SK-N-SH (cell line): ENCODE measurements at regions not wholly inside any gene's neighbourhood (a gene's known extent, or its start where the extent isn't known, plus 50 kb on each side); places are given as distances from the start of the nearest gene placed in this dataset.

Experiments
- CTCF ChIA-PET: fragments of 300-600, 350-600 bp; formaldehyde crosslinking; extraction: SDS; loops from one replicate; lab custom pipeline; 2021; lab: Yijun Ruan, JAX
- POLR2A ChIA-PET: fragments of 350-600 bp; sonication (Branson Sonifier 250); formaldehyde crosslinking; extraction: SDS; loops from one replicate; lab custom pipeline; 2020; ENCODE audit warnings: antibody characterized with exemption, inconsistent platforms; lab: Yijun Ruan, JAX
- DNase-seq: peaks from one replicate; pipeline ENCODE4 v3.0.0; 2012
- H2AFZ ChIP-seq: fragments of 200-600 bp; sonication (generic); 2 replicates; pipeline ENCODE4 v1.8.1; 2016; ENCODE audit warnings: antibody characterized with exemption, mild to moderate bottlenecking, low read depth
- H3F3A ChIP-seq: fragments of 200-600 bp; sonication (generic); replicated peaks from 2 replicates; pipeline ENCODE3; 2016; ENCODE audit warnings: antibody characterized with exemption, mild to moderate bottlenecking; ENCODE audit not compliant: insufficient read depth
- H3K27ac ChIP-seq, 2 experiments: fragments of 200-500 bp in 1 of 2; fragments of 200-600 bp in 1 of 2; sonication (Bioruptor generic) in 1 of 2; sonication (generic), shearing (Covaris generic) in 1 of 2; 2 replicates each; pipeline versions ENCODE4 v1.5.1 to v1.6.1; 2014 to 2016; ENCODE audit warnings: low read depth in 2 of 2, inconsistent platforms in 1 of 2, low read length in 1 of 2, mild to moderate bottlenecking in 1 of 2, mixed read lengths in 1 of 2
- H3K27me3 ChIP-seq: fragments of 200-600 bp; sonication (generic), shearing (Covaris generic); 2 replicates; pipeline ENCODE4 v1.6.1; 2016; ENCODE audit warnings: mixed run types; ENCODE audit not compliant: insufficient read depth
- H3K36me3 ChIP-seq, 2 experiments: fragments of 200-500 bp in 1 of 2; fragments of 200-600 bp in 1 of 2; sonication (Bioruptor generic) in 1 of 2; sonication (generic) in 1 of 2; replicated peaks in 1 of 2; 2 replicates each; pipeline versions ENCODE3 to v1.5.1; 2014 to 2016; ENCODE audit warnings: low read length in 1 of 2, mild to moderate bottlenecking in 1 of 2; ENCODE audit not compliant: insufficient read depth in 2 of 2, control insufficient read depth in 1 of 2
- H3K4me1 ChIP-seq, 2 experiments: fragments of 200-500 bp in 1 of 2; fragments of 200-600 bp in 1 of 2; sonication (Bioruptor generic) in 1 of 2; sonication (generic), shearing (Covaris generic) in 1 of 2; 2 replicates each; pipeline versions ENCODE4 v1.5.1 to v1.6.1; 2014 to 2016; ENCODE audit warnings: low read depth in 1 of 2, low read length in 1 of 2, mixed run types in 1 of 2; ENCODE audit not compliant: insufficient read depth in 2 of 2, control insufficient read depth in 1 of 2
- H3K4me2 ChIP-seq: fragments of 200-600 bp; sonication (generic), shearing (Covaris generic); 2 replicates; pipeline ENCODE4 v1.6.1; 2017; ENCODE audit warnings: mixed run types
- H3K4me3 ChIP-seq, 2 experiments: fragments of 200-500 bp in 1 of 2; fragments of 200-600 bp in 1 of 2; sonication (Bioruptor generic) in 1 of 2; sonication (generic), shearing (Covaris generic) in 1 of 2; 2 replicates each; pipeline versions ENCODE4 v1.5.1 to v1.8.1; 2014 to 2016; ENCODE audit warnings: low read depth in 2 of 2, inconsistent platforms in 1 of 2, low read length in 1 of 2, mild to moderate bottlenecking in 1 of 2, mixed read lengths in 1 of 2, moderate library complexity in 1 of 2
- H3K79me2 ChIP-seq: fragments of 200-600 bp; sonication (generic); 2 replicates; pipeline ENCODE4 v1.8.1; 2017; ENCODE audit warnings: mild to moderate bottlenecking; ENCODE audit not compliant: insufficient read depth
- H3K9ac ChIP-seq: fragments of 200-600 bp; sonication (generic); 2 replicates; pipeline ENCODE4 v1.6.1; 2017; ENCODE audit warnings: mixed run types
- H3K9me2 ChIP-seq: fragments of 200-600 bp; sonication (generic); 2 replicates; pipeline ENCODE4 v1.6.1; 2017; ENCODE audit warnings: mixed run types
- H3K9me3 ChIP-seq: fragments of 200-600 bp; sonication (generic); 2 replicates; pipeline ENCODE4 v1.6.1; 2017; ENCODE audit warnings: mixed run types, mild to moderate bottlenecking, moderate library complexity
- H4K20me1 ChIP-seq: fragments of 200-600 bp; sonication (generic); 2 replicates; pipeline ENCODE4 v1.6.1; 2017; ENCODE audit warnings: mild to moderate bottlenecking, mixed run types; ENCODE audit not compliant: insufficient read depth
- CTCF ChIP-seq: fragments of 200-600 bp; sonication (generic); IDR thresholded peaks from 2 replicates; pipeline ENCODE4 v1.6.1; 2017; ENCODE audit warnings: antibody characterized with exemption, mild to moderate bottlenecking, moderate library complexity
- ELF1 ChIP-seq: IDR thresholded peaks from 2 replicates; pipeline ENCODE4 v1.4.0; 2012
- EP300 ChIP-seq, 2 experiments: IDR thresholded peaks; 2 replicates each; pipeline versions ENCODE4 v1.4.0 to v1.6.1; 2012; ENCODE audit warnings: borderline replicate concordance in 1 of 2, low read depth in 1 of 2, low read length in 1 of 2
- FOSL2 ChIP-seq: IDR thresholded peaks from 2 replicates; pipeline ENCODE4 v1.4.0; 2012; ENCODE audit warnings: low read depth, mild to moderate bottlenecking, moderate library complexity, borderline replicate concordance
- IRF3 ChIP-seq: fragments of 150-350 bp; IDR thresholded peaks from 2 replicates; pipeline ENCODE4 v1.6.1; 2016; ENCODE audit warnings: mild to moderate bottlenecking, low read depth, low read length
- JUND ChIP-seq: IDR thresholded peaks from 2 replicates; pipeline ENCODE4 v1.4.0; 2012
- MEF2A ChIP-seq: IDR thresholded peaks from 2 replicates; pipeline ENCODE4 v1.4.0; 2012; ENCODE audit warnings: low read depth, borderline replicate concordance
- MXI1 ChIP-seq: IDR thresholded peaks from 2 replicates; pipeline ENCODE4 v1.6.1; 2012; ENCODE audit warnings: mild to moderate bottlenecking, low read depth, low read length, improper control_type of control experiment
- PBX3 ChIP-seq: IDR thresholded peaks from 2 replicates; pipeline ENCODE4; 2012
- POLR2AphosphoS5 ChIP-seq: IDR thresholded peaks from 2 replicates; pipeline ENCODE4 v1.6.1; 2012; ENCODE audit warnings: low read depth, low read length
- REST ChIP-seq: IDR thresholded peaks from 2 replicates; pipeline ENCODE4 v1.6.1; 2012; ENCODE audit warnings: mild to moderate bottlenecking, low read depth, low read length, moderate library complexity
- RXRA ChIP-seq: IDR thresholded peaks from 2 replicates; pipeline ENCODE4 v1.4.0; 2012; ENCODE audit warnings: low read depth, mild to moderate bottlenecking, borderline replicate concordance
- TEAD4 ChIP-seq: IDR thresholded peaks from 2 replicates; pipeline ENCODE4 v1.4.0; 2012; ENCODE audit warnings: mild to moderate bottlenecking, borderline replicate concordance; ENCODE audit not compliant: insufficient read depth
- USF1 ChIP-seq: IDR thresholded peaks from 2 replicates; pipeline ENCODE4 v1.4.0; 2012; ENCODE audit warnings: low read depth, borderline replicate concordance
- USF2 ChIP-seq: fragments of 150-350 bp; IDR thresholded peaks from 2 replicates; pipeline ENCODE4 v1.6.1; 2017; ENCODE audit warnings: antibody characterized with exemption, low read length, low read depth, borderline replicate concordance
- WGBS: methylation state at CpG from one replicate; pipeline ENCODE4 v1.1.6; 2017; ENCODE audit warnings: low lambda C conversion rate; 5-methylcytosine and 5-hydroxymethylcytosine counted together

- no peak overlapping the region for H3K27ac ChIP-seq
- WGBS, result 86% methylated on average over 3 of the region's 3 CpGs
- no peak overlapping the region for H3K9ac ChIP-seq
- ChIA-PET POLR2A (interaction anchor here (0.6 kb wide), 1 partner anchor 10 kb away, joined by 3 read pairs; no protein-coding TSS in a partner anchor), CTCF (interaction anchor here (1.4 to 6.0 kb wide), 2 partner anchors 12 to 26 kb away, joined by 3 to 38 read pairs; no protein-coding TSS in a partner anchor)
- no peaks in the 10 kb centered on the region for H3K79me2 ChIP-seq
- no peaks in the 10 kb centered on the region for H3K9me3 ChIP-seq
- H3K4me3 ChIP-seq, result no peak overlapping the region
- H4K20me1 ChIP-seq, result no peaks in the 10 kb centered on the region
- no peaks in the 10 kb centered on the region for H3K27me3 ChIP-seq
- TF ChIP-seq JUND (no peak), MEF2A (no peak), TEAD4 (no peak), PBX3 (no peak), ELF1 (no peak), USF2 (no peak), MXI1 (no peak), EP300 (IDR thresholded peaks at IDR 0.05; ENCODE audit: borderline replicate concordance in 1 of 2, low read depth in 1 of 2, low read length in 1 of 2) (no peak), REST (no peak), CTCF (no peak), RXRA (no peak), USF1 (no peak), IRF3 (no peak), POLR2AphosphoS5 (no peak), FOSL2 (no peak)
- H3F3A ChIP-seq, result no peaks in the 10 kb centered on the region
- H3K36me3 ChIP-seq, result no peaks in the 10 kb centered on the region
- H3K9me2 ChIP-seq, result no peaks in the 10 kb centered on the region
- H3K4me1 ChIP-seq, result peaks cover 0 to 5% of the 10 kb centered on the region in 2 experiments; a peak in 1 of 4 replicates
- no peak overlapping the region for H3K4me2 ChIP-seq
- H2AFZ ChIP-seq, result no peak overlapping the region
- no peak for DNase-seq
Measured at GRCh38 chr1:55364216-55364615, 149.1 kb upstream of the USP24 start.
